ENCODE measurements at regions not wholly inside any gene's neighbourhood (a gene's known extent, or its start where the extent isn't known, plus 50 kb on each side); places are given as distances from the start of the nearest gene placed in this dataset.
A peak's percentile ranks its signal among the peaks of the same experiment; 100 is the strongest.
"Not testable (repeated sequence)": the region's sequence is repeated elsewhere in the genome, so short reads cannot be mapped to it uniquely, and the experiment has no call there.

- no peak overlapping the region for H3K4me3 ChIP-seq
- no peak for ATAC-seq
- H3K36me3 ChIP-seq (ENCODE audit: insufficient read depth in 1 of 2, low read depth in 1 of 2) = no peaks in the 10 kb centered on the region
- no peak for TF ChIP-seq CTCF (IDR thresholded peaks at IDR 0.05)
- no peak for DNase-seq
- intact Hi-C loops (cut with DNase I) = no loop called here
- no peaks in the 10 kb centered on the region for H3K4me1 ChIP-seq
- no peaks in the 10 kb centered on the region for H3K27me3 ChIP-seq (ENCODE audit: insufficient read depth in 3 of 3, low read length in 2 of 3)
- no peaks in the 10 kb centered on the region for H3K9me3 ChIP-seq
- WGBS, 3 donors = 62 to 82% (median 82%) methylated on average over 3 of the region's 3 CpGs
- H3K27ac ChIP-seq = no peak overlapping the region
These were observed 136.4 kb upstream of the FGF13 start for GRCh38 chrX:138847930-138848329.

GRCh38 chrX:138845786-138846185, 134.3 kb upstream of the FGF13 start:
- WGBS, 3 donors = 61 to 84% (median 78%) methylated on average over 3 of the region's 3 CpGs
- DNase-seq (no peak), ATAC-seq (no peak)
- no peaks in the 10 kb centered on the region for H3K36me3 ChIP-seq (ENCODE audit: insufficient read depth in 1 of 2, low read depth in 1 of 2)
- no peaks in the 10 kb centered on the region for H3K27me3 ChIP-seq (ENCODE audit: insufficient read depth in 3 of 3, low read length in 2 of 3)
- H3K4me3 ChIP-seq = no peak overlapping the region
- no peak for TF ChIP-seq CTCF (IDR thresholded peaks at IDR 0.05)
- H3K9me3 ChIP-seq = no peaks in the 10 kb centered on the region
- no peak overlapping the region for H3K27ac ChIP-seq
- H3K4me1 ChIP-seq = no peaks in the 10 kb centered on the region
- intact Hi-C loops (cut with DNase I) = no loop called here

- intact Hi-C loops (cut with DNase I); DNase-seq; H3K36me3 ChIP-seq (ENCODE audit: insufficient read depth in 1 of 2, low read depth in 1 of 2); ATAC-seq; H3K4me3 ChIP-seq; H3K9me3 ChIP-seq; H3K27ac ChIP-seq; H3K4me1 ChIP-seq: not testable (repeated sequence)
- H3K27me3 ChIP-seq (ENCODE audit: insufficient read depth in 3 of 3, low read length in 2 of 3) = peaks cover 0 to 19% (median 0%) of the 10 kb centered on the region in 3 donors
- 67 to 93% methylated on average over 1 of the region's 1 CpG; no CpG with 5 or more reads in 1 of the 3 donors for WGBS, 3 donors
These were observed 95.9 kb upstream of the FGF13 start for GRCh38 chrX:138807400-138807799.

- intact Hi-C loops (cut with DNase I) = no loop called here
- DNase-seq = no peak
- 87 to 97% (median 94%) methylated on average over 1 of the region's 1 CpG for WGBS, 3 donors
These were observed 82.7 kb upstream of the FGF13 start for GRCh38 chrX:138794246-138794645.

GRCh38 chrX:138791551-138791950, 80.0 kb upstream of the FGF13 start:
- no peak for DNase-seq
- Histone ChIP-seq H3K36me3 (ENCODE audit: insufficient read depth in 1 of 2, low read depth in 1 of 2) (no peaks in the 10 kb centered on the region), H3K27me3 (ENCODE audit: insufficient read depth in 3 of 3, low read length in 2 of 3) (no peaks in the 10 kb centered on the region), H3K9me3 (no peaks in the 10 kb centered on the region), H3K4me3 (no peak overlapping the region), H3K4me1 (no peaks in the 10 kb centered on the region), H3K27ac (no peak overlapping the region)
- no peak for ATAC-seq
- 30 to 70% (median 60%) methylated on average over 1 of the region's 1 CpG for WGBS, 3 donors
- intact Hi-C loops (cut with DNase I) = no loop called here
- no peak for TF ChIP-seq CTCF (IDR thresholded peaks at IDR 0.05)

More at GRCh38 chrX:138794246-138794645, 82.7 kb upstream of the FGF13 start:
- Histone ChIP-seq H3K4me1 (no peaks in the 10 kb centered on the region), H3K4me3 (no peak overlapping the region), H3K36me3 (ENCODE audit: insufficient read depth in 1 of 2, low read depth in 1 of 2) (no peaks in the 10 kb centered on the region), H3K9me3 (no peaks in the 10 kb centered on the region), H3K27ac (no peak overlapping the region), H3K27me3 (ENCODE audit: insufficient read depth in 3 of 3, low read length in 2 of 3) (no peaks in the 10 kb centered on the region)
- peak in 2 of 4 donors; percentile 40 to 51 for ATAC-seq
- no peak for TF ChIP-seq CTCF (IDR thresholded peaks at IDR 0.05)

Measured in psoas muscle (tissue), 7 donors.